ENCODE measurements at regions not wholly inside any gene's neighbourhood (a gene's known extent, or its start where the extent isn't known, plus 50 kb on each side); places are given as distances from the start of the nearest gene placed in this dataset.

DNA sequence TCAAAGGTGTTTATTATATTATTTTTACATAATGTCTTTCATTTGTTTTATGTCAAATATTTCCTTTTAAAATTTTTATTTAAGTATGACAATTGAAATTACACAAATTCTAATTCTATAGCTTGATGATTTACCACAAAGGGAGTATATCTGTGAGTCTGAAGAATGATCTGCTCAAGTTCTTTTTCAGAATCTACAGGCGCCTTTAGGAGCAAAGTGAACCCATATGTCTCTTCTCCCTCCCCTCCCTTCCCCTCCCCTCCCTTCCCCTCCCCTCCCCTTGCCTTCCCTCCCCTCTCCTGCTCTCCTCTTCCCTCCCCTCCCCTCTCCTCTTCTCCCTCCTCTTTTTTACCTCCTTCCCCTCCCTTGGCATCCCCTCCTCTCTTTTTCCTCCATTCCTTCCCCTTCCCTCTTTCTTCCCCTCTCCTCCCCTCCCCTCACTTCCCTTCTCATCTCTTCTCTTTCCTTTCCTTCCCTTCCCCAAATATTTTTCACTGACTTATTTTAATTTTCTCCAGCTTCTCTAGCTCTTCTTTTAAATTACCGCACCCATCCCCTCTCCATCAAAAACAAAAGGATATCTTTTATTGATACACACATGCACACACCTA, 495.3 kb upstream of the PIK3R1 start:
- DNase-seq (ENCODE audit: low read depth in 4 of 4, low spot score in 1 of 4): no peak

DNA sequence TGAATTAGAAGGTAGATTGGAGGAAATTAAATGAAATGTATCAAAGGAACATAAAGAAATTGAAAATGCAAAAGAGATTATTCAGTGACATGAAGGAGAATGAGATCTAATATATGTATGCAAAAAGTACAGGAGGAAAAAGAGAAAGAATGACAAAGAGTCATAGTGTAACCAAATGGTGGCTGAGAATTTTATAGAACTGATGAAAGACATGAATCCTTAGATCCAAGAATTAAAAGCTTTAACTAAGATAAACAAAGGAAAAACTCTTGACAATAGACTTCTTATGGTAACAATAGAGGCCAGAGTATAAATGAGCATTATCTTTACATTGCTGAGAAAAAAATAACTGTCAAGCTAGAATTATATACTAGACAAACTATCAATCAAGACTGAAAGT, 505.4 kb upstream of the CD180 start:
- DNase-seq (ENCODE audit: low read depth in 4 of 4, low spot score in 1 of 4): no peak

DNA sequence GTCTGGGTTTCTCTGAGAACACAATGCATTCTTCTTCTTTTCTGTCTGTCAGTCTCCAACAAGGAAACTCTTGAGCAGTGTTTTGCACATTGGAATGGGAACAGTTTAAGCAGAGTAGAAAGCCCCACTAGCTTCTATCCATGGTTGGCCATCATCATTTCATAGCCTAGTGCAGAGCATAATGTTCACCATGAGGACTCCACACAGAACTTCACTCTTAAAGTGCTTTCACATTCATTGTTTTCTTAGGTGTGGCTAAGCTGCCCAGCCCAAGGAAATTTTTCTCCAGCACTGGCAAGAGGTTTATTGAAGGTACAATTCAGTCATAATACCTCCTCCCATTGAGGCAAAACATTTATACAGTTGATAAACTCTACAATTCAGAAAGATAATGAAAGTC, 503.0 kb upstream of the CD180 start:
- DNase-seq (ENCODE audit: low read depth in 4 of 4, low spot score in 1 of 4): no peak

- DNase-seq (ENCODE audit: low read depth in 4 of 4, low spot score in 1 of 4): no peak
Observed at GRCh38 chr5:67696446-67696845, 499.8 kb upstream of the CD180 start.

DNA sequence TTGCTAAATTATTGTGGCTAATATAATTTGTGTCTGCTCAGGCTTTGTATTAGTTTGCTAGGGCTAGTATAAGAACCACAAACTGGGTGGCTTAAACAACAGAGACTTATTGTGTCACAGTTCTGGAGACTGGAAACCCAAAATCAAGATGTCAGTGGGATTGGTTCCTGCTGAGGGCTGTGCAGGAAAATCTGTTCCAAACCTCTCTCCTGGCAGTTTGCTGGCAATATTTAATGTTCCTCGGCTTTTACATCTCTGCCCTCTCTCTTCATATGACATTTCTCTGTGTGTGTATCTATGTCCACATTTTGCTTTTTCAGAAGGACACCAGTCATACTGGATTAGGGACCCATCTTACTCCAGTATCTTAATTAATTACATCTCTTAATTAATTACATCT, 498.8 kb upstream of the CD180 start:
- DNase-seq (ENCODE audit: low read depth in 4 of 4, low spot score in 1 of 4): no peak

GRCh38 chr5:67694810-67695191, 498.2 kb upstream of the CD180 start:
- DNase-seq (ENCODE audit: low read depth in 4 of 4, low spot score in 1 of 4): no peak

DNA sequence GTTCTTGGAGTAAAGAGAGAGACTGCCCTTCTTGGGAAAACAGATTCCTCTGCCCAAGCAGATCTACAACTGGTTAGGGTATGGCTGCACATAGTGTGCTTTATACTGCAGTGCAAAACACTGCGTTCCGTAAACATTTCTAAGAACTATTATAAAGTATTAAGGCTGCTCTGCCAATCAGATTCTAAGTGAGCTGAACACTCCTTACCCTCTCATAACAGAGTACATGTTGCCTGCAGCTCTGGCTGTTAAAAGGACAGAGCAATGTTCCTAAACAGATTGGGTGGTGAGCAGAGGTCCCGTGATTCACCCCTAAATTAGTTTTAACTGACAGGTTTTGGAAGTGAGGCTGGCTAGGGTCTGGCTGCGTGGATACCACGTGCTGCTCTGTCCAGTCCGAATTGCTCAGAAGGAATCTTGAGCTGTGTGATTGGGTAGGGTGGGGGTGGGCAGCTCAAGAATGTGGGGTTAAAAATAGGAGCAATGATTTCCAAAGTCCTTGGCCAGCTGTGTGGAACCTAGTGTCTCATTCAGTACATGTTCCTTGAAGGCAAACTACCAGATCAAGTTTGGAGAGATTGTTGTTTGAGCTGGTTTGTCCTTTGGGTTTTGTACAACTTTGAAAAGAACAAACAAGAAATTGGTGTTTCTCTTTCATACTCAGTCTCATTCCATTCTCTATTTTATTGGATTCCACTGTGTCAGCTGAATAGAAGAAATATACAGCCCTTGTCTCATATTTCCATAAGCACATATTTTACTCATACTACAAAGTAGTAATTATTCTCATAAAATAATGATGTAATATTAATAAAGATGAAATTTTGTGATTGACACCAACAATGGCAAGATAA, 497.6 kb upstream of the CD180 start:
- no peak for DNase-seq (ENCODE audit: low read depth in 4 of 4, low spot score in 1 of 4)

GRCh38 chr5:67686746-67687145, 490.1 kb upstream of the CD180 start:
- no peak for DNase-seq (ENCODE audit: low read depth in 4 of 4, low spot score in 1 of 4)

GRCh38 chr5:67681703-67682102, 485.1 kb upstream of the CD180 start:
- no peak for DNase-seq (ENCODE audit: low read depth in 4 of 4, low spot score in 1 of 4)

GRCh38 chr5:67680099-67680498, 483.5 kb upstream of the CD180 start:
- no peak for DNase-seq (ENCODE audit: low read depth in 4 of 4, low spot score in 1 of 4)

DNA sequence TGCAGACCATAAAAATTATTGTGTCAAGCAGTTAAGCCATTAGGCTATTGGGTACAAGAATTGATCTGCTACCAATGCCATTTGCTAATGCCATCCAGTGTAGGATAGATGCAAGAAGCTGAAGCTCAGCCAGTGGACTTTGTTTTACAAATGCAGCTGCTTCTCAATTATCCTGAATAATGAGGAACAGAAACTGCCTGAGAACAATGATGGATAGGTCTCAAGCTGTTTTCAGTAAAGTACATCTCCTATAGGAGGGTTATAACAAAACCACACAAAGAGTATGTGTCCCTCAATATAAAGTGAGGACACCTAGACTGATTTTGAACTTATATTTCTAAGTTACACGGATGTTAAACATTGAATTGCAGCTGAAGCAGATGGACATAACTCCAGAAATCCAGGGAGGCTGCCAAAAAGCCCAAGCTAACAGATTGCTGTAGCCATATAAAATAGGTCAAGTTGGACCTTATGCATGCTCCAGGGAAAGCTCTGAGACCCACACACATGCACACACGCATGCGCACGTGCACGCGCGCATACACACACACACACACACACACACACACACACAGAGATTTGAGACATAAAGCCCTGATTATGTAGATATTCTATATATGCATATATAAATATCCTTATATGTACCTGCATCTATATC, 482.7 kb upstream of the CD180 start:
- DNase-seq (ENCODE audit: low read depth in 4 of 4, low spot score in 1 of 4): no peak

GRCh38 chr5:67678594-67678993, 482.0 kb upstream of the CD180 start:
- no peak for DNase-seq (ENCODE audit: low read depth in 4 of 4, low spot score in 1 of 4)

GRCh38 chr5:67677422-67677970, 480.9 kb upstream of the CD180 start:
- DNase-seq (ENCODE audit: low read depth in 4 of 4, low spot score in 1 of 4): no peak

DNA sequence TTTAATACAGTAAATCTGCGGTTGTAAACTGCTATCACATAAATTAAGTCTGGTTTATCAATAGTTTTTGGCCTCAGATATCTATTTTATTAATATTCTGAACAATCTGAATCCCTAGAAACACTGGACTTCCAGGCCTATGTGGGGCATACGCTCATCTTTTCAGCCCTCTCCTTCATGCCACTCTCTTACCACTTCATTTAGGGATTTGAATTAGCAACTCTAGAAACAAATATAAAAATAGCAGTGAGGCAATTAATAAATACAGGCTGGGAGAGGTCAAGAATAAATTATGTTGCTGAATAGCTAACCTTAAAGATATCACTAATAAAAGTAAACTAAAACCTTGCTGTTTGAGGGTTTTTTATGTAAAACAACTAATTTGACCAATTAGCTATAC, 480.3 kb upstream of the CD180 start:
- DNase-seq (ENCODE audit: low read depth in 4 of 4, low spot score in 1 of 4): no peak

- DNase-seq (ENCODE audit: low read depth in 4 of 4, low spot score in 1 of 4): no peak
Observed at GRCh38 chr5:67674159-67674655, 477.6 kb upstream of the CD180 start.

- DNase-seq (ENCODE audit: low read depth in 4 of 4, low spot score in 1 of 4): no peak
Observed at GRCh38 chr5:67673618-67674017, 477.0 kb upstream of the CD180 start.

DNA sequence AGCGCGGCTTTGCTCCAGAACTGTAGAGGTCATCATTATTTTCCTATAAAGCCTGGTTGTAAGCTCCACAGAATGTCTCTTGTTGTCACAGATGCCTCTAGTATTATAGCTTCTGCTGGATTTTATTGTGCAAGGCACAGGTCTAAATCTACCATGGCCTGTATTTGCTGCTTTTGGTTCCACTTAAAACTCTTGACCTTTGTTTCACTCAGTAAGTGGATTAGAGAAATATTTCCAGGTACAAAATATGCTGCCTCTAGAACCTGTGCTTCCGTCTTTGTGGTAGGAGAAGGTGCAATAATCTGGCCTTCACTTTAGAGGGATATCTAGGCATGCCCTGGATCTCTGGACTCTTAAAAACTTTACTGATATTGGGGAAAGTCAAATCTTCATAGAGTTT, 476.6 kb upstream of the CD180 start:
- no peak for DNase-seq (ENCODE audit: low read depth in 4 of 4, low spot score in 1 of 4)

DNA sequence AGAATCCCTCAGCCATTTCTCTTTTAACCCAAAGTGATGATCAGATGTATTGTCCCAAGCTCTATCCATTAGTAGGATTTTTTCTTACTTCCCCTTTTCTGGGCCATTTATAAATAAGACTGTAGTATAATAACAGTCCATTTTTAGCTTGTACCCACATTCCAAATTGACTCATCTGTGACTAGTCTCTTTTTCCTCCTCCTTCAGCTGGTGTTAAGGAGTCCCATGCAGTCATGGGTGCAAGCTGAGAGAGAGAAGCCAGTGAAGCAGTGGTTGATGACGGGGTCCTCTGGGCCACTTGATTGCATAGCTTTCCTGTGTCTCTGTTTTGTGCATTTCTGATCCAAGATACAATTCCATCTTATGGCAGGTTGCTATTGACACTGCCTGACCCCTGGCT, 476.0 kb upstream of the CD180 start:
- no peak for DNase-seq (ENCODE audit: low read depth in 4 of 4, low spot score in 1 of 4)

- DNase-seq (ENCODE audit: low read depth in 4 of 4, low spot score in 1 of 4): no peak
Observed at GRCh38 chr5:67669916-67670315, 473.3 kb upstream of the CD180 start.

- no peak for DNase-seq (ENCODE audit: low read depth in 4 of 4, low spot score in 1 of 4)
Observed at GRCh38 chr5:67660149-67660548, 463.6 kb upstream of the CD180 start.

- no peak for DNase-seq (ENCODE audit: low read depth in 4 of 4, low spot score in 1 of 4)
Observed at GRCh38 chr5:67659288-67659687, 462.7 kb upstream of the CD180 start.

GRCh38 chr5:67657055-67657454, 460.5 kb upstream of the CD180 start:
- no peak for DNase-seq (ENCODE audit: low read depth in 4 of 4, low spot score in 1 of 4)
